VCaP (cell line): ENCODE measurements at regions not wholly inside any gene's neighbourhood (a gene's known extent, or its start where the extent isn't known, plus 50 kb on each side); places are given as distances from the start of the nearest gene placed in this dataset.

Source experiments
- H3K27ac ChIP-seq: fragments of 450-650 bp; 2 replicates; pipeline ENCODE4 v1.5.1; 2017
- TF ChIP-seq, protein P1 (sequence below): fragments of 450-650 bp; conservative IDR thresholded peaks from 2 replicates; pipeline ENCODE4 v1.5.1; 2017; ENCODE audit warnings: mild to moderate bottlenecking, moderate library complexity

DNA sequence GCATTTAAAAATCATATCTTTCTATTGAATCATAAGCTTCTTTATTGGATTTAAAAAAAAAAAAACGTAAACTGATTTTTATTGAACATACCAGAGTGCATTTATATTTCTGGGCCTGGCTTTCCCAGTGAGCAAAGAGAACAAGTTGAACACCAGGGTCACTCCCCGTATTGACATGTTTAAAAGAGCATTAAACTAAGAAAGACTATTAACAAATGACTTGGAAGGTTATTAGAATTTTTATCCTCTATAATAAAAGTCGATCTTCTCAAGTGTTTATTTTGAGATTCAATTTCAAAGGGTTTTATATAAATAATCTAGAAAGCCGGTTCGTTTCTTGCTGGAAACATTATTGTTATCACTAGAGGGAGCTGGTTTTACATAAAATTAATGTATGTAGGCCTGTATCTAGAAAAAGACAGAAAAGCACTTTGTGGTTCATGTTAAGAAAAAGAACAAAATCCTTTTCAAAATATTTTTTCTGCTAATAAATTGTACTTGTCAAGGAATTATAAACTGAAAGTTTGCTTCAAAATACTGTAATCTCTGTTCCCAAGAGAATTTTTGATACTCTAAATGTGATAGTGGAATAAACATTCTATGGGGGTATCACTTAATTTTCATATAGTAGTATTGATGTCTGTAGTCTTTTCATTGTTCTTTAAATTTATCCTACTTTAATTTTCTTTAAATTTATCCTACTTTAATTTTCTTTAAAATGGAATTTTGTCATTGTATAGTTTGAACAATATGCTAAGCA lies 321.8 kb upstream of the MME start:
- peak overlapping the region; percentile 50 for H3K27ac ChIP-seq

DNA sequence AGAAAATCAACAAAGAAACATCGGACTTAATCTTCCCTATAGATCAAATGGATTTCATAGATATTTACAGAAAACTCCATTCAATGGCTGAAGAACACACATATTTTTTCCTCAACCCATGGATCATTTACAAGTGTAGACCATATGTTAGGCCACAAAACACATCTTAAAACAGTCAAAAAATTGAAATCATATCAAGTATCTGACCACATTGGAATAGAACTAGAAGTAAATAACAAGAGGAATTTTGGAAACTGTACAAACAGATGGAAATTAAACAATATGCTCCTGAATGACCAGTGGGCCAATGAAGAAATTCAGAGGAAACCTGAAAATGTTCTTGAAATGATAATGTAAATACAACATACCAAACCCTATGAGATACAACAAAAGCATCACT lies 323.1 kb upstream of the GPR149 start:
- TF ChIP-seq, protein P1, sequence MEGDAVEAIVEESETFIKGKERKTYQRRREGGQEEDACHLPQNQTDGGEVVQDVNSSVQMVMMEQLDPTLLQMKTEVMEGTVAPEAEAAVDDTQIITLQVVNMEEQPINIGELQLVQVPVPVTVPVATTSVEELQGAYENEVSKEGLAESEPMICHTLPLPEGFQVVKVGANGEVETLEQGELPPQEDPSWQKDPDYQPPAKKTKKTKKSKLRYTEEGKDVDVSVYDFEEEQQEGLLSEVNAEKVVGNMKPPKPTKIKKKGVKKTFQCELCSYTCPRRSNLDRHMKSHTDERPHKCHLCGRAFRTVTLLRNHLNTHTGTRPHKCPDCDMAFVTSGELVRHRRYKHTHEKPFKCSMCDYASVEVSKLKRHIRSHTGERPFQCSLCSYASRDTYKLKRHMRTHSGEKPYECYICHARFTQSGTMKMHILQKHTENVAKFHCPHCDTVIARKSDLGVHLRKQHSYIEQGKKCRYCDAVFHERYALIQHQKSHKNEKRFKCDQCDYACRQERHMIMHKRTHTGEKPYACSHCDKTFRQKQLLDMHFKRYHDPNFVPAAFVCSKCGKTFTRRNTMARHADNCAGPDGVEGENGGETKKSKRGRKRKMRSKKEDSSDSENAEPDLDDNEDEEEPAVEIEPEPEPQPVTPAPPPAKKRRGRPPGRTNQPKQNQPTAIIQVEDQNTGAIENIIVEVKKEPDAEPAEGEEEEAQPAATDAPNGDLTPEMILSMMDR = no peak
- no peak overlapping the region for H3K27ac ChIP-seq

More for the DNA sequence above, 321.8 kb upstream of the MME start:
- TF ChIP-seq, protein P1 = peak; percentile 75

DNA sequence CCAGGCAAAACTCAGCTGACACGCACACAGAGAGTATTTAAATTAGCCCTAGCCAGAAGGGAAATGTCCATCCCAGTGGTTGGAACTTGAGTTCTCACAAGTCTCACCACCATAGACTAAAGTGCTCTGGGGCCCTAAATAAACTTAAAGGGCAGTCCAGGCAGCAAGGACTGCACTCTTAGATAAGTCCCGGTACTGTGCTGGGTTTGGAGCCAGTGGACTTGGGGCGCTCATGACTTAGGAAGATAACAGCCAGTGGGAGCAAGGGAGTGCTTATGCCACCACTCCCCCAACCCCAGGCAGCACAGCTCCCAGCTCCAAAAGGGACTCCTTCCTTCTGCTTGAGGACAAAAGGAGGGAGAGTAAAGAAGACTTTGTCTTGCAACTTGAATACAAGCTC lies 319.5 kb upstream of the GPR149 start:
- TF ChIP-seq, protein P1 = no peak
- no peak overlapping the region for H3K27ac ChIP-seq

DNA sequence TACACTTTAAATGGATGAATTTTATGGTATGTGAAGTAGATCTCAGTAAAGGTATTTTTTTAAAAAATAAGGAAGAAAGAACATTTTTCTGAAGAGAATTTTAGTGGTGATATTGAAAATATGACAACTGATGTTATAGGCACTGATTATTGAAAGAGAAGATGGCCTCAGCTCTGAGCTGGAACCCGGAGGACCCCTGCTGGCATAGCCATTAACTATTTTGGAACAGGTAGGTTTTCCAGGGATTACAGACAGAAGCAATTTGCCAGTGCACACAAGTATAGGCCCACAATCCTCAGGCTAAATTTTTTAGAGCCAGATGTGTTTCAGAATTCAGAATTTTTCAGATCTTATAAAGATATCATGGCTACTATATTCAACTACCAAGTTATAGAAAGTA lies 315.9 kb upstream of the GPR149 start:
- H3K27ac ChIP-seq = no peak overlapping the region
- TF ChIP-seq, protein P1 = peak; percentile 76

DNA sequence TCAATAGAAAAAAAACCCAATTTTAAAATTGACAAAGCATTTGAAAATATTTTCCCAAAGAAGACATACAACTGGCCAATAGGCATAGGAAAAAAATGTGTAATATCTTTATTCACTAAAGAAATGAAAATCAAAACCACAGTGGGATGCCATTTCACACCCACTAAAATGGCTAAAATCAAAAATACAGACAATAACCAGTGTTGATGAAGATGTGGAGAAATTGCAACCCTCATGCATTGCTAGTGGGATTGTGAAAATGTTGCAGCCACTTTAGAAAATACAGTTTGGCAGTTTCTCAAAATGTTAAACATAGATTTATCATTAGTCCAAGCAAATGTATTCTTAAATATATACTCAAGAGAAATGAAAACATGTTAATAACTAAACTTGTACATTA lies 315.1 kb upstream of the GPR149 start:
- no peak overlapping the region for H3K27ac ChIP-seq
- TF ChIP-seq, protein P1 = no peak

DNA sequence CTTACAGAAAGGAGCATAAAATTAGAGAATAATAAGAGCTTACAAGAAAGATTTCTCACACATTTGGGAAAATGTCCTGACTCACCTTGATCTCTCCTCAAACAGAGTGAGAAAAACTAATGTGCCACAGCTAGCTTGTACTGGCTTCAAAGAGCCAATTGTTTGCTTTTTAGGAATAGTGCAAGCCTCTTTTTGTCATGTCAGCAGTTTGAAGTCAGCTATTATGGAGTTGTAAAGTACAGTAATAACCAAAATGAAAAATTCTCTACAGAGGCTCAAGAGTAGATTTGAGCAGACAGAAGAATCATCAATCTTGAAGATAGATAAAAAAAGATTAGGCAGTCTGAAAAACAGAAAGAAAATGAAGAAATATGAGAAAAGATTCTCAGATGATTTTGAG lies 313.4 kb upstream of the GPR149 start:
- no peak overlapping the region for H3K27ac ChIP-seq
- TF ChIP-seq, protein P1 = no peak

DNA sequence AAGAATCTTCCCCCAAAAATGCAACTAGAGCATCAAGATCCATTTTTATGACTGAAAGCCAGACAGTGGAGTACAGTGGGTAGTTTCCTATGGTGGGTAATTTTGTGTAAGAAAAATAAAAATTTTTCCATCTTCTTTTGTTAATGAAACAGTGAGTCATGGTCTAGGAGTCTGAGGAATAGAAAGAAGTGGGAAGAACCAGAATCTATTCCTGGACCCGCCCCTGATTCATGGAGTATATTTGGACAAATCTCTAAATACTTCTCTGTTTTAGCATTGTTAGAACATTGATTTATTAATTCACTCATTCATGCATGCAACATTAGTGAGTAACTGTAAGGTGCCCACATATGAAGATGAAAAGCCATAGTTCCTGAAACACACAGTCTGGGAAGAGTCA lies 304.5 kb upstream of the GPR149 start:
- no peak overlapping the region for H3K27ac ChIP-seq
- TF ChIP-seq, protein P1 = no peak
